K562 (cell line): ENCODE measurements at regions not wholly inside any gene's neighbourhood (a gene's known extent, or its start where the extent isn't known, plus 50 kb on each side); places are given as distances from the start of the nearest gene placed in this dataset.

Source experiments
- ATAC-seq: fragments of 200-7000 bp; cut with Tn5 transposase; 3 replicates; pipeline ENCODE4 v1.9.1; 2020; ENCODE audit warnings: moderate library complexity
- BruUV-seq: library from RNA; stranded (reverse); fragments of 400-500 nt; replicated peaks from 2 replicates; lab custom pipeline; 2021; lab: Mats Ljungman, UMichigan
- CTCF ChIA-PET: fragments of 300-600 bp; formaldehyde crosslinking; extraction: SDS; loops from one replicate; lab custom pipeline; 2021; ENCODE audit warnings: low intra/inter-chr PET ratio; lab: Yijun Ruan, JAX
- POLR2A ChIA-PET: fragments of 300-600, 350-650 bp; sonication (Branson Sonifier 250); formaldehyde crosslinking; extraction: SDS; loops from one replicate; lab custom pipeline; 2021; ENCODE audit warnings: antibody characterized with exemption, inconsistent platforms; lab: Yijun Ruan, JAX
- DNase-seq, 4 experiments: peaks; one replicate each; pipeline versions ENCODE4 v3.0.0 to v3.0.0-alpha.2; 2011 to 2018; ENCODE audit warnings: low spot score in 3 of 4, mixed read lengths in 3 of 4; ENCODE audit errors: extremely low read depth in 1 of 4
- FAIRE-seq: peaks from 2 replicates; lab custom pipeline; 2011; peaks lifted over from hg19 to GRCh38; lab: Jason Lieb, UNC
- H2AFZ ChIP-seq: 2 replicates; pipeline ENCODE4 v1.6.0; 2011; ENCODE audit warnings: low read depth, low read length, control low read depth, inconsistent platforms
- H3K27ac ChIP-seq: fragments of 200-600 bp; 3 replicates; pipeline ENCODE4 v1.8.0; 2011; ENCODE audit warnings: low read depth, mild to moderate bottlenecking, control low read depth, inconsistent platforms, low read length, moderate library complexity, mixed read lengths; ENCODE audit errors: extremely low read depth
- H3K27me3 ChIP-seq, 2 experiments: fragments of 300-600 bp in 1 of 2; 2 replicates in 1 of 2; 3 replicates in 1 of 2; pipeline versions ENCODE4 v1.6.0 to v1.8.0; 2011; ENCODE audit warnings: inconsistent platforms in 2 of 2, low read length in 2 of 2, mild to moderate bottlenecking in 1 of 2, mixed read lengths in 1 of 2, moderate library complexity in 1 of 2; ENCODE audit not compliant: control insufficient read depth in 2 of 2, insufficient read depth in 2 of 2
- H3K36me3 ChIP-seq: fragments of 300-600 bp; 3 replicates; pipeline ENCODE4 v1.8.0; 2011; ENCODE audit warnings: mild to moderate bottlenecking, low read length, inconsistent platforms; ENCODE audit not compliant: control insufficient read depth, insufficient read depth
- H3K4me1 ChIP-seq, 2 experiments: fragments of 200-600 bp in 1 of 2; replicated peaks in 1 of 2; 2 replicates in 1 of 2; 3 replicates in 1 of 2; pipeline versions ENCODE4 v1.5.1 to v1.8.0; 2011; ENCODE audit warnings: inconsistent platforms in 2 of 2, low read length in 2 of 2, mild to moderate bottlenecking in 1 of 2, mixed read lengths in 1 of 2, moderate library complexity in 1 of 2; ENCODE audit not compliant: control insufficient read depth in 2 of 2, insufficient read depth in 2 of 2
- H3K4me2 ChIP-seq: 2 replicates; pipeline ENCODE4 v1.6.1; 2011; ENCODE audit warnings: low read length, control low read depth, inconsistent platforms, mixed read lengths; ENCODE audit not compliant: insufficient read depth
- H3K4me3 ChIP-seq: fragments of 200-600 bp; sonication (generic), shearing (Covaris generic); 2 replicates; pipeline ENCODE4 v1.5.1; 2016; ENCODE audit warnings: control low read depth, inconsistent platforms
- H3K79me2 ChIP-seq: fragments of 200-600 bp; 3 replicates; pipeline ENCODE4 v1.8.0; 2011; ENCODE audit warnings: low read length, inconsistent platforms; ENCODE audit not compliant: control insufficient read depth, insufficient read depth
- H3K9ac ChIP-seq, 2 experiments: 2 replicates each; pipeline versions ENCODE4 v1.6.0 to v1.6.1; 2011; ENCODE audit warnings: low read depth in 2 of 2, low read length in 2 of 2, control low read depth in 1 of 2, inconsistent platforms in 1 of 2, mild to moderate bottlenecking in 1 of 2, mixed read lengths in 1 of 2; ENCODE audit not compliant: insufficient read depth in 1 of 2
- H3K9me1 ChIP-seq: one replicate; pipeline ENCODE4 v1.6.0; 2011; ENCODE audit warnings: inconsistent platforms, mild to moderate bottlenecking, low read length, moderate library complexity; ENCODE audit not compliant: control insufficient read depth, insufficient read depth
- H3K9me3 ChIP-seq: replicated peaks from 2 replicates; pipeline ENCODE4 v1.5.1; 2011; ENCODE audit warnings: low read depth, low read length, inconsistent platforms; ENCODE audit not compliant: control insufficient read depth, insufficient read depth
- H4K20me1 ChIP-seq: replicated peaks from 2 replicates; pipeline ENCODE4 v1.6.1; 2011; ENCODE audit warnings: low read length, inconsistent platforms, mixed read lengths; ENCODE audit not compliant: control insufficient read depth, insufficient read depth
- ARID4B ChIP-seq: sonication (generic); formaldehyde crosslinking; IDR thresholded peaks from 2 replicates; pipeline ENCODE4 v1.8.0; 2022; ENCODE audit warnings: mild to moderate bottlenecking, missing genetic modification reagents
- BRD4 ChIP-seq: fragments of 200-600 bp; sonication (generic); IDR thresholded peaks from 2 replicates; pipeline ENCODE4 v1.6.1; 2017; ENCODE audit warnings: inconsistent platforms
- CTCFL ChIP-seq: IDR thresholded peaks from 2 replicates; pipeline ENCODE4 v1.6.1; 2011; ENCODE audit warnings: borderline replicate concordance, low read depth, mild to moderate bottlenecking, moderate library complexity, low read length; ENCODE audit not compliant: insufficient read depth, poor library complexity, severe bottlenecking
- DPF2 ChIP-seq: fragments of 450-650 bp; IDR thresholded peaks from 2 replicates; pipeline ENCODE4 v1.6.1; 2016
- EHMT2 ChIP-seq: fragments of 450-650 bp; IDR thresholded peaks from 2 replicates; pipeline ENCODE4 v1.6.1; 2018; ENCODE audit warnings: antibody characterized with exemption
- GTF2F1 ChIP-seq: IDR thresholded peaks from 2 replicates; pipeline ENCODE4 v1.6.1; 2011; ENCODE audit warnings: low read depth, low read length, improper control_type of control experiment
- POLR2H ChIP-seq: IDR thresholded peaks from 2 replicates; pipeline ENCODE4 v1.6.1; 2016; ENCODE audit warnings: missing genetic modification characterization, low read depth, mild to moderate bottlenecking, control low read depth, missing compliant biosample characterization, moderate library complexity
- SMAD4 ChIP-seq: fragments of 250-450 bp; sonication (Bioruptor Pico); conservative IDR thresholded peaks from 2 replicates; pipeline ENCODE4 v1.8.0; 2021; ENCODE audit warnings: inconsistent platforms, mild to moderate bottlenecking, moderate library complexity
- TCFL5 ChIP-seq: fragments of 250-450 bp; sonication (Bioruptor Pico); conservative IDR thresholded peaks from 2 replicates; pipeline ENCODE4 v1.6.1; 2021; ENCODE audit warnings: mild to moderate bottlenecking, moderate library complexity, matching md5 sums
- ZNF12 ChIP-seq: sonication (generic); formaldehyde crosslinking; IDR thresholded peaks from 2 replicates; pipeline ENCODE4 v1.4.0; 2020; ENCODE audit warnings: mild to moderate bottlenecking, missing genetic modification reagents
- ZNF41 ChIP-seq: fragments of 250-450 bp; sonication (Bioruptor Pico); conservative IDR thresholded peaks from 2 replicates; pipeline ENCODE4 v1.4.0; 2020; ENCODE audit warnings: mild to moderate bottlenecking
- WGBS: fragments of 100-300 bp; shearing (Covaris generic); methylation state at CpG from one replicate; pipeline ENCODE4 v1.1.6; 2016; ENCODE audit warnings: low coverage, mixed read lengths; ENCODE audit not compliant: insufficient coverage; ENCODE audit errors: missing lambda C conversion rate; 5-methylcytosine and 5-hydroxymethylcytosine counted together
- in situ Hi-C: fragments of 300-500 bp; cut with MboI; formaldehyde crosslinking; loops from 4 replicates; pipeline ENCODE4 v1.15.0; 2018; ENCODE audit warnings: inconsistent platforms, mixed read lengths
- intact Hi-C: fragments of 100-400 bp; cut with micrococcal nuclease; formaldehyde crosslinking; loops from 2 replicates; pipeline ENCODE4 v1.14.2; 2022
- TF ChIP-seq, protein P1 (sequence below): fragments of 450-650 bp; formaldehyde crosslinking; IDR thresholded peaks from 2 replicates; pipeline ENCODE4 v1.4.0; 2022; ENCODE audit warnings: missing genetic modification characterization
- TF ChIP-seq, protein P2 (sequence below): fragments of 450-650 bp; IDR thresholded peaks from 2 replicates; pipeline ENCODE4 v1.6.1; 2017; ENCODE audit warnings: antibody characterized with exemption

GRCh38 chr3:152192050-152192449 lies 76.7 kb upstream of the MBNL1 start:
- Histone ChIP-seq H3K9me3 (no peaks in the 10 kb centered on the region), H2AFZ (peak overlapping the region; percentile 86), H3K9me1 (no peaks in the 10 kb centered on the region), H4K20me1 (no peaks in the 10 kb centered on the region), H3K79me2 (peaks cover 4% of the 10 kb centered on the region; the same call in 1 of the 3 replicates), H3K27me3 (no peaks in the 10 kb centered on the region), H3K36me3 (no peaks in the 10 kb centered on the region), H3K4me2 (peak overlapping the region; percentile 23), H3K9ac (peak overlapping the region in 1 of 2 experiments; percentile 21; a peak in 1 of 4 replicates), H3K4me1 (peaks cover 0 to 24% of the 10 kb centered on the region in 2 experiments; a peak in 3 of 5 replicates), H3K4me3 (no peak overlapping the region), H3K27ac (peak overlapping the region; percentile 15; the same call in 2 of the 3 replicates)
- in situ Hi-C loops (no loop called here), intact Hi-C loops (loop anchor here (5.0 kb wide), 1 partner anchor 85 kb away; no protein-coding TSS in a partner anchor)
- DNase-seq (peak in 1 of 4 experiments; percentile 52), ATAC-seq (peak; percentile 62), FAIRE-seq (peak; percentile 40)
- no TSS peak for BruUV-seq
- ChIA-PET CTCF (no interaction called here), POLR2A (interaction anchor here (0.7 to 1.0 kb wide), 3 partner anchors 8 to 139 kb away, joined by 3 to 6 read pairs (median 4); no protein-coding TSS in a partner anchor)
- WGBS, result 16% methylated on average over 4 of the region's 4 CpGs
- TF ChIP-seq POLR2H (no peak), CTCFL (peak; percentile 4), EHMT2 (no peak), ARID4B (no peak), ZNF41 (CRISPR knock-in tag) (no peak), ZNF12 (CRISPR knock-in tag) (no peak), BRD4 (no peak), TCFL5 (no peak), GTF2F1 (no peak), SMAD4 (CRISPR knock-in tag) (no peak), DPF2 (0 out of 2 replicates have a peak, but pooled peaks have one; percentile 23)
- TF ChIP-seq, protein P1, sequence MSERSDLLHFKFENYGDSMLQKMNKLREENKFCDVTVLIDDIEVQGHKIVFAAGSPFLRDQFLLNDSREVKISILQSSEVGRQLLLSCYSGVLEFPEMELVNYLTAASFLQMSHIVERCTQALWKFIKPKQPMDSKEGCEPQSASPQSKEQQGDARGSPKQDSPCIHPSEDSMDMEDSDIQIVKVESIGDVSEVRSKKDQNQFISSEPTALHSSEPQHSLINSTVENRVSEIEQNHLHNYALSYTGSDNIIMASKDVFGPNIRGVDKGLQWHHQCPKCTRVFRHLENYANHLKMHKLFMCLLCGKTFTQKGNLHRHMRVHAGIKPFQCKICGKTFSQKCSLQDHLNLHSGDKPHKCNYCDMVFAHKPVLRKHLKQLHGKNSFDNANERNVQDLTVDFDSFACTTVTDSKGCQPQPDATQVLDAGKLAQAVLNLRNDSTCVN (CRISPR knock-in tag), result no peak
- TF ChIP-seq, protein P2, sequence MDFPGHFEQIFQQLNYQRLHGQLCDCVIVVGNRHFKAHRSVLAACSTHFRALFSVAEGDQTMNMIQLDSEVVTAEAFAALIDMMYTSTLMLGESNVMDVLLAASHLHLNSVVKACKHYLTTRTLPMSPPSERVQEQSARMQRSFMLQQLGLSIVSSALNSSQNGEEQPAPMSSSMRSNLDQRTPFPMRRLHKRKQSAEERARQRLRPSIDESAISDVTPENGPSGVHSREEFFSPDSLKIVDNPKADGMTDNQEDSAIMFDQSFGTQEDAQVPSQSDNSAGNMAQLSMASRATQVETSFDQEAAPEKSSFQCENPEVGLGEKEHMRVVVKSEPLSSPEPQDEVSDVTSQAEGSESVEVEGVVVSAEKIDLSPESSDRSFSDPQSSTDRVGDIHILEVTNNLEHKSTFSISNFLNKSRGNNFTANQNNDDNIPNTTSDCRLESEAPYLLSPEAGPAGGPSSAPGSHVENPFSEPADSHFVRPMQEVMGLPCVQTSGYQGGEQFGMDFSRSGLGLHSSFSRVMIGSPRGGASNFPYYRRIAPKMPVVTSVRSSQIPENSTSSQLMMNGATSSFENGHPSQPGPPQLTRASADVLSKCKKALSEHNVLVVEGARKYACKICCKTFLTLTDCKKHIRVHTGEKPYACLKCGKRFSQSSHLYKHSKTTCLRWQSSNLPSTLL, result no peak
